BLaER1 treated with 17β-estradiol and CSF1 and Interleukin-3, amounts not matched to agents 10 nM and 100 nM (cell line): ENCODE measurements at regions not wholly inside any gene's neighbourhood (a gene's known extent, or its start where the extent isn't known, plus 50 kb on each side); places are given as distances from the start of the nearest gene placed in this dataset.

Experiments used
- H3K27ac ChIP-seq, 11 experiments: shearing (Covaris generic); formaldehyde crosslinking; 2 replicates each; pipeline ENCODE4 v1.8.1; 2022
- H3K27me3 ChIP-seq, 11 experiments: shearing (Covaris generic); formaldehyde crosslinking; 2 replicates each; pipeline ENCODE4 v1.8.1; 2022
- H3K36me3 ChIP-seq, 11 experiments: shearing (Covaris generic); formaldehyde crosslinking; 2 replicates each; pipeline ENCODE4 v1.8.1; 2022
- H3K4me1 ChIP-seq, 10 experiments: shearing (Covaris generic); formaldehyde crosslinking; 2 replicates each; pipeline ENCODE4 v1.8.1; 2022
- H3K4me2 ChIP-seq, 11 experiments: shearing (Covaris generic); formaldehyde crosslinking; 2 replicates each; pipeline ENCODE4 v1.8.1; 2022
- H3K4me3 ChIP-seq, 10 experiments: shearing (Covaris generic); formaldehyde crosslinking; 2 replicates each; pipeline ENCODE4 v1.8.1; 2022
- H3K9ac ChIP-seq, 11 experiments: shearing (Covaris generic); formaldehyde crosslinking; 2 replicates each; pipeline ENCODE4 v1.8.1; 2022
- H3K9me3 ChIP-seq, 11 experiments: shearing (Covaris generic); formaldehyde crosslinking; replicated peaks in 1 of 11; 2 replicates each; pipeline ENCODE4 v1.8.1; 2022
- H4K20me1 ChIP-seq, 11 experiments: shearing (Covaris generic); formaldehyde crosslinking; 2 replicates each; pipeline ENCODE4 v1.8.1; 2022
- Cebpa-rat ChIP-seq, 11 experiments: shearing (Covaris generic); IDR thresholded peaks; 2 replicates each; pipeline ENCODE4 v1.8.1; 2022

GRCh38 chr4:71240094-71240493 is 98.7 kb upstream of the SLC4A4 start:
- Histone ChIP-seq H3K9ac (no peak overlapping the region), H3K4me1 (peaks cover 0 to 5% (median 0%) of the 10 kb centered on the region in 10 experiments; a peak in 3 of 20 replicates), H3K27me3 (no peaks in the 10 kb centered on the region), H4K20me1 (no peaks in the 10 kb centered on the region), H3K36me3 (no peaks in the 10 kb centered on the region), H3K9me3 (no peaks in the 10 kb centered on the region), H3K27ac (no peak overlapping the region), H3K4me3 (no peak overlapping the region), H3K4me2 (no peak overlapping the region)
- no peak for TF ChIP-seq Cebpa-rat (IDR thresholded peaks at IDR 0.05)

- Histone ChIP-seq H3K4me2 (no peak overlapping the region), H3K9ac (no peak overlapping the region), H3K27me3 (no peaks in the 10 kb centered on the region), H3K36me3 (no peaks in the 10 kb centered on the region), H3K9me3 (no peaks in the 10 kb centered on the region), H3K4me3 (no peak overlapping the region), H3K4me1 (peaks cover 0 to 5% (median 0%) of the 10 kb centered on the region in 10 experiments; a peak in 3 of 20 replicates), H4K20me1 (no peaks in the 10 kb centered on the region), H3K27ac (no peak overlapping the region)
- no peak for TF ChIP-seq Cebpa-rat (IDR thresholded peaks at IDR 0.05)
These were observed 97.1 kb upstream of the SLC4A4 start for GRCh38 chr4:71241501-71242288.

- Histone ChIP-seq H3K4me2 (0 out of 22 replicates have a peak overlapping the region, but pooled peaks of 2 of the 11 experiments have one; percentile 3 to 29), H3K27ac (no peak overlapping the region), H3K4me1 (peaks cover 0 to 5% (median 0%) of the 10 kb centered on the region in 10 experiments; a peak in 3 of 20 replicates), H3K9me3 (no peaks in the 10 kb centered on the region), H4K20me1 (no peaks in the 10 kb centered on the region), H3K9ac (no peak overlapping the region), H3K36me3 (no peaks in the 10 kb centered on the region), H3K4me3 (no peak overlapping the region), H3K27me3 (no peaks in the 10 kb centered on the region)
- TF ChIP-seq Cebpa-rat (IDR thresholded peaks at IDR 0.05): no peak
These were observed 95.6 kb upstream of the SLC4A4 start for GRCh38 chr4:71243091-71243833.

GRCh38 chr4:71247706-71248105 is 91.1 kb upstream of the SLC4A4 start:
- Histone ChIP-seq H4K20me1 (no peaks in the 10 kb centered on the region), H3K4me1 (peaks cover 0 to 5% (median 0%) of the 10 kb centered on the region in 10 experiments; a peak in 3 of 20 replicates), H3K27me3 (no peaks in the 10 kb centered on the region), H3K27ac (no peak overlapping the region), H3K9ac (no peak overlapping the region), H3K36me3 (no peaks in the 10 kb centered on the region), H3K4me3 (no peak overlapping the region), H3K4me2 (no peak overlapping the region), H3K9me3 (no peaks in the 10 kb centered on the region)
- no peak for TF ChIP-seq Cebpa-rat (IDR thresholded peaks at IDR 0.05)

- TF ChIP-seq Cebpa-rat (IDR thresholded peaks at IDR 0.05): no peak
- Histone ChIP-seq H3K4me3 (no peak overlapping the region), H3K9me3 (no peaks in the 10 kb centered on the region), H3K4me2 (no peak overlapping the region), H3K9ac (no peak overlapping the region), H3K36me3 (no peaks in the 10 kb centered on the region), H3K27me3 (no peaks in the 10 kb centered on the region), H3K4me1 (peaks cover 0 to 18% (median 0%) of the 10 kb centered on the region in 10 experiments; a peak in 7 of 20 replicates), H4K20me1 (no peaks in the 10 kb centered on the region), H3K27ac (no peak overlapping the region)
These were observed 87.6 kb upstream of the SLC4A4 start for GRCh38 chr4:71251261-71251660.

GRCh38 chr4:71253545-71253944 is 85.3 kb upstream of the SLC4A4 start:
- Histone ChIP-seq H3K4me1 (peaks cover 0 to 18% (median 0%) of the 10 kb centered on the region in 10 experiments; a peak in 7 of 20 replicates), H3K4me3 (no peak overlapping the region), H3K27me3 (no peaks in the 10 kb centered on the region), H4K20me1 (no peaks in the 10 kb centered on the region), H3K27ac (no peak overlapping the region), H3K4me2 (peak overlapping the region in 2 of 11 experiments; percentile 58 to 71; a peak in 4 of 22 replicates), H3K36me3 (no peaks in the 10 kb centered on the region), H3K9ac (no peak overlapping the region), H3K9me3 (no peaks in the 10 kb centered on the region)
- TF ChIP-seq Cebpa-rat (IDR thresholded peaks at IDR 0.05): no peak

- no peak overlapping the region for H3K27ac ChIP-seq
- H3K27me3 ChIP-seq: no peaks in the 10 kb centered on the region
- no peak overlapping the region for H3K4me3 ChIP-seq
- TF ChIP-seq Cebpa-rat (IDR thresholded peaks at IDR 0.05): no peak
- no peaks in the 10 kb centered on the region for H3K9me3 ChIP-seq
- peak overlapping the region in 4 of 11 experiments; percentile 15 to 71 (median 56); a peak in 5 of 22 replicates for H3K4me2 ChIP-seq
- peaks cover 1 to 26% (median 7%) of the 10 kb centered on the region in 10 experiments; a peak in 19 of 20 replicates for H3K4me1 ChIP-seq
- 0 out of 22 replicates have a peak overlapping the region, but pooled peaks of 1 of the 11 experiments have one; percentile 34 for H3K9ac ChIP-seq
- no peaks in the 10 kb centered on the region for H4K20me1 ChIP-seq
- H3K36me3 ChIP-seq: no peaks in the 10 kb centered on the region
These were observed 84.3 kb upstream of the SLC4A4 start for GRCh38 chr4:71254451-71255012.

- no peak for TF ChIP-seq Cebpa-rat (IDR thresholded peaks at IDR 0.05)
- H4K20me1 ChIP-seq: no peaks in the 10 kb centered on the region
- no peaks in the 10 kb centered on the region for H3K27me3 ChIP-seq
These were observed 82.8 kb upstream of the SLC4A4 start for GRCh38 chr4:71255976-71256375.

GRCh38 chr4:71257761-71258160 is 81.1 kb upstream of the SLC4A4 start:
- Histone ChIP-seq H3K9ac (no peak overlapping the region), H3K4me2 (no peak overlapping the region), H3K4me3 (no peak overlapping the region), H3K27me3 (no peaks in the 10 kb centered on the region), H3K9me3 (no peaks in the 10 kb centered on the region), H3K36me3 (no peaks in the 10 kb centered on the region), H4K20me1 (no peaks in the 10 kb centered on the region), H3K27ac (no peak overlapping the region), H3K4me1 (peaks cover 8 to 53% (median 20%) of the 10 kb centered on the region in 10 experiments; a peak in 19 of 20 replicates)
- no peak for TF ChIP-seq Cebpa-rat (IDR thresholded peaks at IDR 0.05)

More at GRCh38 chr4:71255976-71256375, 82.8 kb upstream of the SLC4A4 start:
- Histone ChIP-seq H3K27ac (no peak overlapping the region), H3K9ac (no peak overlapping the region), H3K4me3 (no peak overlapping the region), H3K36me3 (no peaks in the 10 kb centered on the region), H3K4me2 (no peak overlapping the region), H3K9me3 (no peaks in the 10 kb centered on the region), H3K4me1 (peaks cover 8 to 40% (median 20%) of the 10 kb centered on the region in 10 experiments; a peak in 19 of 20 replicates)
